ENCODE measurements at regions not wholly inside any gene's neighbourhood (a gene's known extent, or its start where the extent isn't known, plus 50 kb on each side); places are given as distances from the start of the nearest gene placed in this dataset.
A peak's percentile ranks its signal among the peaks of the same experiment; 100 is the strongest.

DNA sequence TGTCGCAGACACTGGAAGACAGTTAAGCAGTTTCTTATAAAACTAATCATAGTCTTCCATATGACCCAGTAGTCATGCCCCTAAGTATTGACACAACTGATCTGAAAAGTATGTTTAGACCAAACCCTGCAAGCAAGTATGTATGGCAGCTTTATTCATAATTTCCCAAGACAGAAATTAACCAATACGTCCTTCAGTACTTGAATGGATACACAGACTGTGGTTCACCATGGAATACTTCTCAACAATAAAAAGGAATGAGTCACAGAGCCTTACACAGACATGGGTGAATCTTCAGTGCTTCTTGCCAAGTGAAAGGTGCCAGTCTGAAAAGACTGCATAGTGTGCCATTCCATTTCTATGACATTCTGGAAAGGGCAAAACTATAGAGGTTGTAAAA is 50.2 kb upstream of the AKR1E2 start:
- no peak for DNase-seq (ENCODE audit: low read depth)

DNA sequence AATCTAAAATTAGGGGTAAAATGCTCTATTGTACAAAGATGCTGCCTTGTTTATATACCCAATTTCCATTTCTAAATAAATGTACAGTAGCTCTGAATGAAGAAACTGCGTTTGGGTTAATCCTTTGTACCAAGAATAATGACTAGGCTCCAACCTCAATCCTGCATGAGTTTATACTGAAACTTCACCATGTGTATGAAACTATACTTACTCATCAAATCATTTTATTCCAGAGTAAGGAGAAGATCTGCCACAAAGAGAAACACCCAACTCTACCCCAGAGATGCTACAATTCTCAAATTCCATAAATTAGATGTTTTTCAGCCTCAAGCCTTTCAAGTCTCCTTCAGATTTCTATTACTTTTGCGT is 53.8 kb upstream of the AKR1E2 start:
- no peak for DNase-seq (ENCODE audit: low read depth)

DNA sequence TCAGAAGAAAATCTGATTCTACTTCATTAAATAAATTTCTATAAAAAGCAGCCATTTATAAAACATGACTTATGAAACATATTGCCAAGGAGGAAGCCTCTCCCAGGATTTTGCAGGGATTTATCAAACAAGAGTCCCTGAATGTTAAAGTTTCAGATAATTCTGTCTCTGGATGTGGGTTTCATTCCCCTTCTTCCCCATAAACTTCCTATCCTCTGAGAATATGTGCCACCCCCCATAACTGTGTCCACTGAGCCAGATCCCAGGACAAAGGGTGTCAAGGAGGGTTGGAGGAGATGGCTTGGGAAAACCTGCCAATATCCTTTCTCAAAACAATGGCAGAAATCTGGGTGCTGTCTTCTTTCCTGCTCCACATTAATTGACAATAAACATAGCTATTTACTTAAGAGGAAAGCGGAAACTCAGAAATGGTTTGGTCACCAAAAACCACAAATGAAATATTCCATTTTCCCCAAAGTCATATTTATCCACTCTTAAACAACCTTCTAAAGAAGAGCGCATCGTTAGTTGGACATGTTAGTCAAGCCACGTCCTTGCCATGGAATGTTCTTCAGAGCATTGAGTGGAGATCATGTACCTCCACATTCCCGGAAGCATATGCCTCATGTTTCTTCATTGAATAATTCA is 54.3 kb upstream of the AKR1E2 start:
- DNase-seq (ENCODE audit: low read depth) = no peak

DNA sequence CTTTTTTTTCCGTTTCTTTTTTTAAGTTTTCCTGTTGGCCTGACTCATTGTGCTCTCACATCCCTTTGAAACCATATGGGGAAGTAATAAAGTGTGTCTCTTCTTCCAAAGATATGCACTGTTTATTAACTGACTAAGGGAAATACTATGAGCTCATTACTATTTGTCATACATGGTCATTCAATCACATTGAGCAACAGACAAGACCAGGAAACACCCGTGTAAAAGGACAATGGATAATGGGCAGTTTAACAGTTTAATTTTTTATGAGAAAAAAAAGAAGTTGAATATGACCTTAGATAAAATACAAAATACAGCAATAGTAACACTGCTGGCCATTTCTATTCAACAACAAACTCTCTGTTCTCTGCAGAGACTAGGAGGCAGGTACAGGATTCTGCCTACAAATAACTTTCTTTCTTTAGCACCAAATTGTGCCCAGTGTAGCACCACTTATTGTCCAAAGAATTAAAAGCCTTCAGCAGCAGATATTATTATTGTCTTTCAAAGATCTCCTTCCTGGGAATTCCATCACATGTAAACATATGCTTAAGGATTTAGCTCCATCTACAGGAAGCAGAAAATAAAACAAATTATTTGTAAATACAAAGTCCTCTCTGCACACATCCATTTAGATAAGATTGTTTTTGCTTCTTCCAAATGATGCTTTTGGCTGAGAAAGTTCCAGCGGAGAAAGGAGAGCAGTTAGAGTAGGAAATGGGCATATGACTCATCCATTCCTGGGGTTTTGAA is 55.0 kb upstream of the AKR1E2 start:
- DNase-seq (ENCODE audit: low read depth) = no peak

DNA sequence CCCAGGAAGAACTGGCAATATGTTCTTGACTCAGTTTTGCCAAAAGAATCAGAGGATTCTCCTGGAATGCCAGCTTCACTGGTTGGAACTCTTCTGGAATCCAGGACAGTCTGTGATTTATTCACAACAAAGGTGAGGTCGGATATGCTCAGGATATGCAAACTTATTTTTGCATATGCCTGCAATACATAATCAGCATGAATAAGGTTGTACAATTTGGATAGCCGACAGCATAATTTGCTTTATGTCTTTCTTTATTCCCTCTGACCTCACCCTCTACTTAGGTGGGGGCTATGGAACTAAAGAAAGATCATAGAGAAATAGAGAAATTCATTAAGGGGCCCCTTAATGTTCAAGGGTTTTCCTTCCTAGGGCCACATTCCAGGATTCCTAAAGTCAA is 57.6 kb upstream of the AKR1E2 start:
- no peak for DNase-seq (ENCODE audit: low read depth)

DNA sequence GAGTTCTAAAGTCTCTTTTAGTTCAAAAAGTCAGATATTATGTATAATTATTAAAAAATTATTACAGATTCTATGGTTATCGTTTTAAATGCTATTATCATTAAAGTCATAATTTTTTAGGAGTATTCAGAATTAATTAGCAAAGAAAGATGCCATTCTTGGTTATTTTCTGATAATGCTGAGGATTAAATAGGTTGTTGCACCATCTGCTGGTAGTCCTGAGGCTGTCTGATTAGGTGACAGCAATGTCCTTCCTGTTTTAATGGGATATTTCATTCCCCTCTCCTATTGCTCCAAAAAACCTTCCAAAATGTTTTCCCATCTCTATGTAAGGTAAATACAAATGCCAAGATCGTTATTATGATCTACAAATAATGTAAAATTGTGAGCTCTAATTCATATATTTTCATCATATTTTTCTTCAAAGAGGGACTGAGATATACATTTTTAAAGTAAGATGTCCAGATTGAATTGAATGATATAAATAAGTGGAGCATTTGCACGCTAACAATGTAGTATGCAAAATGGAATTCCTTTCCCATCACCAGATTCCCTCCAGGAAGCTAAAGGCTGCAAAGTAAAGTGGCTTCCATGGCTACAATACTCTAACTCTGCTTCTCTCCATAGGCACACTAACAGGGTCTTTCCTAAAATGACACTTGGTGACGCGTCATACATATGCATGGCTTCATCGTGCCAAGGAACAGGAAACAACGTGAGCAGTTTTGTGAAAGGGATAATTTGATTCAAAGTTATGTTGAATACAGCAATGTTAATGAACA is 58.8 kb upstream of the AKR1E2 start:
- no peak for DNase-seq (ENCODE audit: low read depth)

DNA sequence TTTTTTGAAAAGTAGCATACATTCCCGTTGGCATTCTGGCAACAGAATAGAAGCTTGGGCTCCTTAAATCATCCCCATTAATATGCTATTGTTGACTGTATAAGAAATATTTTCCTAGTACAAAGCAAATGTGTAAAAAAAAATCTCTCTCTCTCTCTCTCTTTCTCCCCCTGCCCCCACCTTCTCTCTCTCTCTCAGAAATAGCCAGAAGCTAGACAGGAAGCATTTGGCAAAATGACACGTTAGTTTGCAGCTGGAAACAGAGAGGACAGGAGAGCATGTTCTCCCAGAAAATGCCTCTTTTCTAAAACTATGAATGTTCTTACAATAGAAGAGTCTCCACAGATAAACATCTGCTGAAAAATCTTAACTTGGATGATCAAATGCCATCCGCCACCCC is 59.6 kb upstream of the AKR1E2 start:
- no peak for DNase-seq (ENCODE audit: low read depth)

DNA sequence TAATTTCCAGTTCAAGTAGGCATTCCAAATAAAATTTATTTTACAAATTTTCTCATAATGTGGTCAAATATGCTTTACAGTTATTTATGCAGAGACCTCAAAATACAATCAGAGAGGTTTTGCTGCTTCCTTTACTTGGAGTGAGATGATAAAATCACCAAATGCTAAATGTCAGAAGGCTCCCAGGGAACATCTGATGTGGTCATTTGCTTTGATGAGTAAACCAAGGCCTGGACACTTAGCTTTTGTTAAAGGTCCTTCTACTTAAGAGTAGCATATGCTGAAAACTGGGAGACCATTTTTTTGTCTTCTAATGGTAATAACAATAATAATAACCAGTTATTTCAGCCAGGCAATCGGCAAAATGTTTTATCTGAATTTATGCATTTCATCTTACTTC is 60.6 kb upstream of the AKR1E2 start:
- DNase-seq (ENCODE audit: low read depth) = no peak

DNA sequence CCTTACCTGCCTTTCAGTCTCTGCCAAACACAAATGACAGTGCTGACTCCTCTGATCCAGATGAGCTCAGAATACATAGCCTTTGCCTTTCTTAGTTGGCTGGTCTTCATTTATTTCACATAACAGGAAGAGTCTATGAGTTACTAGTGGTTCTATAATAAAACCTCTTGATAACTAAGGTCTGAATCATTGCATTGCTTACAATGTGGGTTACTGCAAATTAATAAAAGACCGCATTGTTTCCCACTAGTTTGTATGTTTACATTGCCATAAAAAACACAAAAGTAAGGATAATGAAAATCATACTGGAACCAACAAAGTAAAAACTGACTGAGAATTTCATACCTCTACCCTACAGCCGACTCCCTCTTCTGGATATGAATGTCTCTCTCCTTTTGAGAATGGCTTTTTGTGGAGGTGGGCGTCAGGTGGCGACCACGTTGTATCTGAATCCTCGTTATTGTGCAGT is 62.0 kb upstream of the AKR1E2 start:
- DNase-seq (ENCODE audit: low read depth) = peak; percentile 9

DNA sequence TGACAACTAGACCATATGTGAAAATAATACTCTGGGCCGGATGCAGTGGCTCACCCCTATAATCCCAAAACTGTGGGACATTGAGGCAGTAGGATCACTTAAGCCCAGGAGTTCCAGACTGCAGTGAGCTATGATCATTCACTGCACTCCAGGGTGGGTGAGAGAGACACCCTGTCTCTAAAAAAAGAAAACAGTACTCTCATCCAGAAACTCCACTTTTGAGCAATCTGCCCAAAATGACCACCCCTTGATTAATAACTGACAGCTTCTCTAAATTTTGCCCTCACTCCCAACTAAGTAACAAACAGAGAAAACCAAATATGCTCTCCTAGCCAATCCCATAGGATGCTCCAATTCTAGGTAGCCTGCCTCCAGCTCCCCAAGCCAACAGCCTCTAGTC is 62.5 kb upstream of the AKR1E2 start:
- DNase-seq (ENCODE audit: low read depth) = no peak

DNA sequence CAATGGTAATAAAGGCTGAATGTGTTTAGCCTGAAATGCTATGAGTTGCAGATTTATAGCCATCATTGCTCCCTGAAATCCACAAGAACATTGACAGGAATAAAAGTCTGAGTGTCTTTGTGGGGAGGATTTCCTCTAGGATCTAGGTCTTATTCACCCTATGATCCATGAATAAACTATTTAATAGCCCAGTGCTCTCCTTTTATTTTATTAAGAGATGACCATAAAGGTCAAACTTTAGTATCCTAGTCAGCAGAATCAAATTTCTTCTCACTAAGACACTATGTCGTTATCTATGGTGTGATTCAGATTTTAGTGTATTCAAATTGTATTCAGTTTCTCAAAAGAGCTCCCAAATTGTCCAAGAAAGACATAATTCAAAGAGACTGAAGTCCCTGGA is 67.8 kb upstream of the AKR1E2 start:
- DNase-seq (ENCODE audit: low read depth) = no peak

DNA sequence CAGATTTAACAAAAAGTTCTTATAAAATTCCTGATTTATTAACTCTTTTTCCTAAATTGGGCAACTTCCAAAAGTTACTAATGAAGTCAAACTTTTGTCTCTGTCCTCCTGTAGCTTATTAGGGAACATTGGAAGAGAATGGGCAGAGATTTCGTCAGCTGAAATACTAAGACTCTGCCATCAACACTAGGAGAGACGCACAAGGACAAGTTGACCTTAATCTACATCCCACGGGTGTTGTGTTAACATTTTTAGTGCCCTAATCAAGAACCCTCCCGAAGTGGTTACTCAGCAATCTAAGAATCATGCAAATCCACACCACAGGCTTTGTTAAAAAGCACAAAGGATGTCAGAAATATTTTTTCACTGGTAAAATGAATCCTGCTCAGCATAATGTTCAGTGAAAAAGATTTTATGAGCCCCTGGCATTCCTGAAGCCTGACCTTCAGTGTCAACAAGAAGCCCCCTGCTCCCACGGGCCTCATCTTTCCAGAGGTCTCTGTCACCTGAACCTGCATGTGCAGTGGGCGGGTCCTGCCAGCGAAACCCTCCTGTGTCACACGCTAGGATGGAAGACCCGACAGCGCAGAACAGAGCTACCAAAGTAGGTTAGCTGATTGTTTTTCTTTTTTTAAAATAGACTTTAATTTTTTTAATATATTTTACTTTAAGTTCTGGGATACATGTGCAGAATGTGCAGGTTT is 70.6 kb upstream of the AKR1E2 start:
- no peak for DNase-seq (ENCODE audit: low read depth)

DNA sequence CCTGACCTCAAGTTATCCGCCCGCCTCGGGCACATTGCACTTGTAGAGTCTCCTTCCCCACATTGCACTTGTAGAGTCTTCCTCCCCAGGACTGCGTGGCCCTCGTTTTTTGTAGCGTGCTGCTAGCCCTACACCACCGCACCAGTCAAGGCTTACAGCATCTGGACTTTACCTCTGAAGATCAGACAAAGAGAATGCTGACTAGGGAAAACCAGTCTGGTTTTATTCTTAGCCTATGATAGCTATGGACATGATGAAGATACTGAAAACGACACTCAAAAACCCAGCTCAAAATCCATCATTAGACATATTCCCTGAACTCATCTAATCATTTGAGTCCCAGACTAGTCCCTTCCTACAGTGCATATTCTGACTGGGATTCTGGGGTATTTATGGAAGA is 71.9 kb upstream of the AKR1E2 start:
- DNase-seq (ENCODE audit: low read depth) = no peak

DNA sequence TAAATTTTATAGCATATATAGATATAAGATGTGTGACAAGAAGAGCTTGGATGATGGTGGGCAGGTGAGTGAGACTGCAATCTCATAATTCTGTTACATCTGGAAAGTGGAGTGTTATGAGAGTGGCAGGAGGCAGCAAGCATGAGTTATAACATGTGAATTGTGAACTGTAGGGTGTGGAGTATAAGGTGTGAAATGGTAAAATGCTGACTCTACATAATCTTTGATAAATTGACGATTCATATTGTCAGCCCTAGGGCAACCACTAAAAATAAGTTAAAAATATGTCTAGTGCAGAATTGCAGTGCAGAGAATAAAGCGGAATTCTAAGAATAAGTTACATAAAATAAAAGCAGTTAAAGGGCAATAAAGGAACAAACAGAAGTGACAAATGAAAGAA is 74.8 kb upstream of the AKR1E2 start:
- DNase-seq (ENCODE audit: low read depth) = no peak

DNA sequence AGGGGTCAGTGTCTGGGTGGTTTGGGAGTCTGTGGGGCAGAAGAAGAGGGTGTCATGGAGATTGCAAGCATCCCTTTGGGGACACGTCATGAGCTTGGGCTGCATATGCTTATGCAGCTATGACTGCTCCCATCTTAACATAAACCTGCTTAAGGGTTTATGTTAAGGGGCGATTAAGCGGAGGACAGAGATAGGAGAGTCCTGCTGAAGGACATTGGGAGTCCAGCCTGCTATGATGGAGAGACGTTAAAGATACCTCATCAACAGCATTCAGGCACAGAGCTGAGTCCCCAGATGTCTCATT is 76.8 kb upstream of the AKR1E2 start:
- no peak for DNase-seq (ENCODE audit: low read depth)

DNA sequence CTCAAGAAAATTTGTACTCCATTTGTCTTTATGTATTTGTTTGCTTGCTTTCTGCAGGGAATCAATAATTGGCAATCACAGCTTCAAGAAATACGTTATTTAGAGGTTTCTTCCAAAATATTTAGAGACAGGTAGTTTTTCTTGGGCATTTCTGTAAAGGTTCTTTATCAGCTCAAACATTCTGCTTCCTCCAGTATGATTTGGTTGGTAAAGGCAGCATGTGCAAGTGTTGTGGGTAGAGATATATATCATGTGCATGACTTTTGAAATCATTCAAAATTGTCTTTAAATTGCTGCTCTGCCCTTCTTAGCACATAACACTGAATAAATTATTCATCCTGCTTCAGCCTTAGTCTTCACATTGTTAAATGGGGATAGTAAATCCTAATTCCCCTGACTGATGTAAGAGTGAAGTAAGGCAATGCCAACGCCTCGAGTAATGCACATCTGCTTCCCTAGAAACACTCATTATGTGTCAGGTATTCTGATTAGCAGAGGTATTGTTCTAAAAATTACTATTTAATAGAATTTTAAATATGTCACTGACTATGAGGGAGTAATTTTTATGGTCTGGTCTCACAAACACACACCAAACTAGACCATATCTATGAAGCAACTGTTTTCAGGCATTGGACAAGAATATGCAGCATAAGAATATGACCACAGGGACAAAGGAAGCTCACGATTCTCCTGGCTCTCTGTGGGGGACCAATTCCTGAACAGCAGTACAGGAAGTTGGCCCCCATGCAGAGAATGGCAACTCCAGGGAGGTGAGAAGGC is 77.3 kb upstream of the AKR1E2 start:
- DNase-seq (ENCODE audit: low read depth) = no peak

DNA sequence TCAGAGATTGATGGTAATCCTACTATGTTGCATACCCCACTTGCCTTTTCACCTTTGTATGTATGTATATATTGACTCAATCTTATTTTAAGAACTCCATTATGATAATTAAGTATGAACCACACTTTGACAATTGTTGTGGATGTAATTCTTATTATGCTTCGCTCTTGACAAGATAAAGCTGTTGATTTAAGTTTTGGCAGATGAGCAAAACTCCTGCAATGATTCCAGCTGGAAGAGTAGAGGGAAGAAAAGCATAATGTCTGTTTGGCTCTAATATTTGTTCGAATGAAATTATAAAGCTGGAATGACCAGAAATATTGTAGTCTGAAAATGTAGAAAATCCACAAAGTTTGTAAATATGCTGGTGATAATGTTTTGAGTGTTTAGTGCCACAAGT is 83.8 kb upstream of the AKR1E2 start:
- DNase-seq (ENCODE audit: low read depth) = no peak

DNA sequence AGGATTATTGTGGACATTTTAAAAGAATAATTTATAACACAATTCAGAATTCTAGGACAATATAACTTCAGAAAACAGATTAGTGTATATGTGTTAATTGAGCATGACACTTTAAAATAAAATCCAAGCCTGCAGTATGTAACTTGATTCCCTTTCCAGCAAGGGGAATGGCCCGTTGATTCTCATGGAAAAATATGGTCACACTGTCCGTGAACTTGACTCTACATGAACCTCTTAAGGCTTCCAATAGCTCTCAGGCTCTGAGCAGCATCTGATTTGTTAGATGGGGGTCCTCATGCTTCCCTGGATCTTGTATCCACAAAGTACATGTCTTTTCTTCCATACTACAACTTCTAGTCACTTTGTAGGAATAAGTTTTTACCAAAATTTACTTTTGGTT is 85.5 kb upstream of the AKR1E2 start:
- DNase-seq (ENCODE audit: low read depth) = no peak

DNA sequence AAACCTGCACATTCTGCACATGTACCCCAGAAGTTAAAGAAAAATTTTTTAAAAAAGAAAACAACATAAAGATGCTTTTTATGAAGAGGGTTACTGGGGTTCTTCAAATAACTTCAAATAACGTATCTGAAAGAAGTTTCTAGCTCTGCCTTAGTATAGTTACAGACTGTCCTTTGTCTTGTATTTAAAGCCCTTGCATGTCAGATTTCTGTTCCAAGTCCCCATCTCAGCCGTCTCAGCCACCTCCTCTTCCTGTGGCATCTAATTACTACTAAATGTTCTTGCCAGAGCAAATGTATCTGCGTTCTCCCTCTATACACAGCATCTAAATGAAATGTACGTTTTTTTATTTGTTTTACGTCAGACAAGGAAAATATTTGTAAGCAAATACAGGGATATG is 89.4 kb upstream of the AKR1E2 start:
- DNase-seq (ENCODE audit: low read depth) = no peak

DNA sequence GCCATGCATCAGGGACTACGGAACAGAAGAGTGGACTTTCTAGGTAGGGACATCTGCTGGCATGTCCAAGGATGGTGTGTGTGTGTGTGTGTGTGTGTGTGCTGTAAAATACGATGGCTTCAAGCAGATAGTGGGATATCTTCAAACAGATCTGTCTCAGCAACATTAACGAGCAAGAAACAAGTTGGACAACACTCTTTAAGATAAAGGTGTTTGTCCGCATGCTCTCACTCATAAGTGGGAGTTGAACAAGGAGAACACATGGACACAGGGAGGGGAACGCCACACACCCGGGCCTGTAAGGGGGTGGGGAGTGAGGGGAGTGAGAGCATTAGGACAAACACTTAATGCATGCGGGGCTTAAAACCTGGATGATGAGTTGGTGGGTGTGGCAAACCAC is 89.8 kb upstream of the AKR1E2 start:
- DNase-seq (ENCODE audit: low read depth) = no peak

DNA sequence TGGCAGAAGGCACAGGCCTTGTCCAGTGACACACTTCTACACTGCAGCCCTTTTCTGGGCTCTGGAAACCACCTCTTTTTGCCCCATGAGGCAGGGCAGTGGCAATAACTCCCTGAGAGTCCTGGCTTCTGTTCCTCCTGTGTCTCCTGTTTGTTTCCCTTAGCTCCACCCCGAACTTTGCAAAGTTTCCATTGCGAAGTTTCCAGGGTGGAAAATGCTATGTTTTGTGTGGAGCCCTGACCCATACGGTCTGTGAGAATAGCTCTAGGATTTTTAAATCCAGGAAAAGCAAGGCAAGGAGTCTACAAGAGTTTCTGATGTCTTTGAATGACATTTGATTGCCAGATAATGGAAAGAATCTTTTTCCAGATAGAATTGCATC is 92.2 kb upstream of the AKR1E2 start:
- DNase-seq (ENCODE audit: low read depth) = no peak

All from activated T-cell treated with anti-CD3 and anti-CD28 coated beads for 48 hours (primary cell).